GM23338 (cell line): ENCODE measurements at regions not wholly inside any gene's neighbourhood (a gene's known extent, or its start where the extent isn't known, plus 50 kb on each side); places are given as distances from the start of the nearest gene placed in this dataset.

ENCODE experiments used
- CTCF ChIP-seq, 2 experiments: fragments of 200-600 bp in 1 of 2; sonication (generic) in 1 of 2; conservative IDR thresholded peaks; 2 replicates each; pipeline versions ENCODE4 v1.5.1 to v1.6.1; 2016 to 2017; ENCODE audit warnings: antibody characterized with exemption in 2 of 2, low read depth in 2 of 2, mild to moderate bottlenecking in 2 of 2, moderate library complexity in 1 of 2
- STAT1 ChIP-seq: IDR thresholded peaks from one replicate; pipeline ENCODE4 v1.6.1; 2016; ENCODE audit warnings: antibody characterized with exemption; ENCODE audit not compliant: unreplicated experiment

GRCh38 chr18:70973626-70974025, 684.8 kb downstream of the SOCS6 start:
- TF ChIP-seq CTCF (conservative IDR thresholded peaks at IDR 0.05; ENCODE audit: low read depth in 2 of 2) (no peak), STAT1 (no peak)
